OCI-LY1 (cell line): ENCODE measurements at regions not wholly inside any gene's neighbourhood (a gene's known extent, or its start where the extent isn't known, plus 50 kb on each side); places are given as distances from the start of the nearest gene placed in this dataset.

Experiments
- H2AFZ ChIP-seq: fragments of 200-600 bp; sonication (generic), shearing (Covaris generic); 2 replicates; pipeline ENCODE4 v1.6.0; 2014; ENCODE audit warnings: antibody characterized with exemption, mild to moderate bottlenecking, low read length
- H3F3A ChIP-seq: fragments of 200-600 bp; sonication (generic), shearing (Covaris generic); 2 replicates; pipeline ENCODE4 v1.6.0; 2014; ENCODE audit warnings: mild to moderate bottlenecking, antibody characterized with exemption, low read length, moderate library complexity; ENCODE audit not compliant: insufficient read depth
- H3K27ac ChIP-seq: fragments of 200-600 bp; sonication (generic); 2 replicates; pipeline ENCODE4 v1.5.1; 2014; ENCODE audit warnings: low read length, mixed run types, mild to moderate bottlenecking, low read depth; ENCODE audit not compliant: poor library complexity, severe bottlenecking
- H3K27me3 ChIP-seq: fragments of 200-600 bp; sonication (generic); 2 replicates; pipeline ENCODE4 v1.6.0; 2014; ENCODE audit warnings: antibody characterized with exemption, mild to moderate bottlenecking, low read length, moderate library complexity; ENCODE audit not compliant: insufficient read depth
- H3K36me3 ChIP-seq: fragments of 200-600 bp; sonication (generic); 2 replicates; pipeline ENCODE4 v1.6.1; 2014; ENCODE audit warnings: mild to moderate bottlenecking, antibody characterized with exemption, low read length, moderate library complexity, mixed read lengths; ENCODE audit not compliant: insufficient read depth
- H3K4me1 ChIP-seq: fragments of 200-600 bp; sonication (generic); 2 replicates; pipeline ENCODE4 v1.5.1; 2014; ENCODE audit warnings: mild to moderate bottlenecking, low read length, moderate library complexity; ENCODE audit not compliant: insufficient read depth, severe bottlenecking
- H3K4me2 ChIP-seq: fragments of 200-600 bp; sonication (generic), shearing (Covaris generic); 2 replicates; pipeline ENCODE4 v1.6.1; 2014; ENCODE audit warnings: low read length
- H3K4me3 ChIP-seq: fragments of 200-600 bp; sonication (generic); 2 replicates; pipeline ENCODE4 v1.5.1; 2014; ENCODE audit warnings: low read length, low read depth, mild to moderate bottlenecking, mixed read lengths; ENCODE audit not compliant: poor library complexity, severe bottlenecking
- H3K79me2 ChIP-seq: fragments of 200-600 bp; shearing (Covaris generic); 2 replicates; pipeline ENCODE4 v1.6.1; 2016; ENCODE audit warnings: mixed run types, low read length, mixed read lengths; ENCODE audit not compliant: insufficient read depth
- H3K9ac ChIP-seq: fragments of 200-600 bp; sonication (generic), shearing (Covaris generic); 2 replicates; pipeline ENCODE4 v1.6.1; 2014; ENCODE audit warnings: mild to moderate bottlenecking, low read length, mixed read lengths
- H3K9me2 ChIP-seq: fragments of 200-600 bp; sonication (generic), shearing (Covaris generic); 2 replicates; pipeline ENCODE4 v1.6.1; 2014; ENCODE audit warnings: low read depth, mild to moderate bottlenecking, low read length, mixed read lengths
- H3K9me3 ChIP-seq: fragments of 200-600 bp; shearing (Covaris generic); 2 replicates; pipeline ENCODE4 v1.6.1; 2014; ENCODE audit warnings: low read length, mixed read lengths
- H4K20me1 ChIP-seq: fragments of 200-600 bp; sonication (generic), shearing (Covaris generic); 2 replicates; pipeline ENCODE4 v1.6.0; 2016; ENCODE audit warnings: mild to moderate bottlenecking, low read length; ENCODE audit not compliant: insufficient read depth
- CTCF ChIP-seq: fragments of 200-600 bp; sonication (generic), shearing (Covaris generic); IDR thresholded peaks from 2 replicates; pipeline ENCODE4 v1.5.1; 2017; ENCODE audit warnings: mild to moderate bottlenecking, antibody characterized with exemption, low read length, moderate library complexity, mixed read lengths
- EZH2 ChIP-seq: fragments of 200-600 bp; sonication (generic), shearing (Covaris generic); IDR thresholded peaks from 2 replicates; pipeline ENCODE4 v1.8.0; 2017; ENCODE audit warnings: borderline replicate concordance, mixed run types, mild to moderate bottlenecking, antibody characterized with exemption, low read length, moderate library complexity, mixed read lengths

- Histone ChIP-seq H3K4me2 (no peak overlapping the region), H3K79me2 (no peaks in the 10 kb centered on the region), H3F3A (no peaks in the 10 kb centered on the region), H3K27ac (no peak overlapping the region), H3K4me3 (no peak overlapping the region), H2AFZ (no peak overlapping the region), H3K9me2 (no peaks in the 10 kb centered on the region), H3K4me1 (no peaks in the 10 kb centered on the region), H4K20me1 (no peaks in the 10 kb centered on the region), H3K9me3 (no peaks in the 10 kb centered on the region), H3K36me3 (no peaks in the 10 kb centered on the region), H3K27me3 (no peaks in the 10 kb centered on the region), H3K9ac (no peak overlapping the region)
- TF ChIP-seq CTCF (no peak), EZH2 (no peak)
These were observed 250.8 kb upstream of the FGGY start for GRCh38 chr1:59046134-59046533.

- TF ChIP-seq EZH2: no peak
- TF ChIP-seq CTCF: no peak
- Histone ChIP-seq H3K9me2 (no peaks in the 10 kb centered on the region), H3K4me3 (no peak overlapping the region), H3K79me2 (no peaks in the 10 kb centered on the region), H3F3A (no peaks in the 10 kb centered on the region), H3K9me3 (no peaks in the 10 kb centered on the region), H3K36me3 (no peaks in the 10 kb centered on the region), H3K9ac (no peak overlapping the region), H3K4me1 (no peaks in the 10 kb centered on the region), H2AFZ (no peak overlapping the region), H3K27me3 (no peaks in the 10 kb centered on the region), H3K27ac (no peak overlapping the region), H3K4me2 (no peak overlapping the region), H4K20me1 (no peaks in the 10 kb centered on the region)
These were observed 250.2 kb upstream of the FGGY start for GRCh38 chr1:59046730-59047157.

- H3K27me3 ChIP-seq: no peaks in the 10 kb centered on the region
- H3K9me3 ChIP-seq: no peaks in the 10 kb centered on the region
- no peaks in the 10 kb centered on the region for H3K9me2 ChIP-seq
- H4K20me1 ChIP-seq: no peaks in the 10 kb centered on the region
- H2AFZ ChIP-seq: no peak overlapping the region
- no peak overlapping the region for H3K4me3 ChIP-seq
- H3K4me2 ChIP-seq: no peak overlapping the region
- TF ChIP-seq CTCF (no peak), EZH2 (no peak)
- no peaks in the 10 kb centered on the region for H3F3A ChIP-seq
- no peak overlapping the region for H3K27ac ChIP-seq
- no peaks in the 10 kb centered on the region for H3K36me3 ChIP-seq
- H3K79me2 ChIP-seq: no peaks in the 10 kb centered on the region
- no peaks in the 10 kb centered on the region for H3K4me1 ChIP-seq
- no peak overlapping the region for H3K9ac ChIP-seq
These were observed 245.9 kb upstream of the FGGY start for GRCh38 chr1:59051007-59051406.
